Activated B cell treated with CpG ODN at 0.5 μM for 24 hours (primary cell): ENCODE measurements at regions not wholly inside any gene's neighbourhood (a gene's known extent, or its start where the extent isn't known, plus 50 kb on each side); places are given as distances from the start of the nearest gene placed in this dataset.

Experiments
- ATAC-seq: fragments of 200-7000 bp; cut with Tn5 transposase; one replicate; pipeline ENCODE4 v1.10.0; 2021; ENCODE audit warnings: low read depth, mild to moderate bottlenecking, moderate library complexity
- CTCF ChIA-PET: fragments of 350-600 bp; sonication (Branson Sonifier 250); formaldehyde crosslinking; loops from one replicate; lab custom pipeline; 2021; ENCODE audit warnings: antibody characterized with exemption; lab: Charles Lee
- POLR2A ChIA-PET: fragments of 350-600 bp; sonication (Branson Sonifier 250); formaldehyde crosslinking; loops from one replicate; lab custom pipeline; 2021; ENCODE audit warnings: antibody characterized with exemption; lab: Charles Lee
- DNase-seq: peaks from one replicate; pipeline ENCODE4 v3.0.0; 2022
- H3K27ac Mint-ChIP-seq: one replicate; pipeline ENCODE4 v1.8.0; 2020; ENCODE audit warnings: mixed read lengths
- H3K27me3 Mint-ChIP-seq: one replicate; pipeline ENCODE4 v1.8.0; 2021; ENCODE audit warnings: mixed read lengths
- H3K36me3 Mint-ChIP-seq: one replicate; pipeline ENCODE4 v1.8.0; 2021; ENCODE audit warnings: low read depth, mixed read lengths
- H3K4me1 Mint-ChIP-seq: one replicate; pipeline ENCODE4 v1.8.0; 2021; ENCODE audit warnings: mixed read lengths
- H3K4me3 Mint-ChIP-seq: one replicate; pipeline ENCODE4 v1.8.0; 2020; ENCODE audit warnings: mild to moderate bottlenecking, mixed read lengths
- H3K9me3 Mint-ChIP-seq: one replicate; pipeline ENCODE4 v1.8.0; 2020; ENCODE audit warnings: mixed read lengths
- intact Hi-C: fragments of 100-400 bp; cut with micrococcal nuclease; formaldehyde crosslinking; loops from one replicate; pipeline ENCODE4 v1.15.1; 2024
- TF ChIP-seq, protein P1 (sequence below): fragments of 200-600 bp; IDR thresholded peaks from one replicate; pipeline ENCODE4 v1.8.0; 2022; ENCODE audit warnings: antibody characterized with exemption, mild to moderate bottlenecking

DNA sequence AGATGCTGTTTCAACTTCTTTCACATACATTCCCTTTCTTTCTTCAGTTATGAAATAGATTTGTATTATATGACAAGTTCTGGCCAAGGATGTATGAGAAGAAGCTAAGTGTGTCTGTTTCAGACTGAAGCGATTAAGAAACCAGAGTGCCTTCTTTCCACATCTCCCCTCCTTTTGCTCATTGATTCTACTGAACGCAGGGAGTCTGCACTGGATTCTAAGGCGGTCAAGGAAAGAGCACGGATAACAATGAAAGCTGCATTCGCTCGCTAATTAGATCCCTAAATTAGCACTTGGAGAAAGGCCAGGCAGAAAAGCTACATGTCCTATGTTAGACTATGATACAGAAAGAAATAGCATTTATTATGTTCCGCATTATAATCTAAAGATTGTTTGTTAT, 267.7 kb downstream of the HAO1 start:
- POLR2A ChIA-PET = no interaction called here
- intact Hi-C loops = no loop called here
- ATAC-seq = no peak

GRCh38 chr20:7673841-7674240, 266.4 kb downstream of the HAO1 start:
- H3K36me3 Mint-ChIP-seq = no peaks in the 10 kb centered on the region
- CTCF ChIA-PET = no interaction called here
- H3K4me1 Mint-ChIP-seq = no peaks in the 10 kb centered on the region
- intact Hi-C loops = no loop called here
- TF ChIP-seq, protein P1, sequence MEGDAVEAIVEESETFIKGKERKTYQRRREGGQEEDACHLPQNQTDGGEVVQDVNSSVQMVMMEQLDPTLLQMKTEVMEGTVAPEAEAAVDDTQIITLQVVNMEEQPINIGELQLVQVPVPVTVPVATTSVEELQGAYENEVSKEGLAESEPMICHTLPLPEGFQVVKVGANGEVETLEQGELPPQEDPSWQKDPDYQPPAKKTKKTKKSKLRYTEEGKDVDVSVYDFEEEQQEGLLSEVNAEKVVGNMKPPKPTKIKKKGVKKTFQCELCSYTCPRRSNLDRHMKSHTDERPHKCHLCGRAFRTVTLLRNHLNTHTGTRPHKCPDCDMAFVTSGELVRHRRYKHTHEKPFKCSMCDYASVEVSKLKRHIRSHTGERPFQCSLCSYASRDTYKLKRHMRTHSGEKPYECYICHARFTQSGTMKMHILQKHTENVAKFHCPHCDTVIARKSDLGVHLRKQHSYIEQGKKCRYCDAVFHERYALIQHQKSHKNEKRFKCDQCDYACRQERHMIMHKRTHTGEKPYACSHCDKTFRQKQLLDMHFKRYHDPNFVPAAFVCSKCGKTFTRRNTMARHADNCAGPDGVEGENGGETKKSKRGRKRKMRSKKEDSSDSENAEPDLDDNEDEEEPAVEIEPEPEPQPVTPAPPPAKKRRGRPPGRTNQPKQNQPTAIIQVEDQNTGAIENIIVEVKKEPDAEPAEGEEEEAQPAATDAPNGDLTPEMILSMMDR = no peak
- no peak overlapping the region for H3K27ac Mint-ChIP-seq
- no peak for ATAC-seq
- H3K9me3 Mint-ChIP-seq = no peaks in the 10 kb centered on the region
- H3K27me3 Mint-ChIP-seq = no peaks in the 10 kb centered on the region
- no peak for DNase-seq
- POLR2A ChIA-PET = no interaction called here
- no peak overlapping the region for H3K4me3 Mint-ChIP-seq

More for the DNA sequence above, 267.7 kb downstream of the HAO1 start:
- Mint-ChIP-seq H3K27me3 (no peaks in the 10 kb centered on the region), H3K4me3 (no peak overlapping the region), H3K36me3 (no peaks in the 10 kb centered on the region), H3K27ac (no peak overlapping the region), H3K9me3 (no peaks in the 10 kb centered on the region), H3K4me1 (no peaks in the 10 kb centered on the region)
- DNase-seq = no peak
- TF ChIP-seq, protein P1 = no peak
- CTCF ChIA-PET = no interaction called here

DNA sequence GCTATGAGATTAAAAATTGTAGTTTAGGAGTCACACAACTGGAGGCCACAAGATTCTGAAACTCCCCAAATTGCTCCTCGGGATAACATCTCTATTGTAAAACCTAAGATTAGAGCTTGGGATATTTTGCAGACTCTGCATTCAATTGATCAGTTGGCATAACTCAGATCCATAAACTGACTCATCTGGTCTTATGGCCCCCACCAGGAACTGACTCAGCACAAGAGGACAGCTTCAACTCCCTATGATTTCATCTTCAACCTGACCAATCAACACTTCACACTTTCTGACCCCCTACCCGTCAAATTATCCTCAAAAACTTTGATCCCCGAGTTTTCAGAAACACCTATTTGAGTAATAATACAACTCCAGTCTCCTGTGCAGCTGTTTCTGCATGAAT, 257.3 kb downstream of the HAO1 start:
- ChIA-PET CTCF (no interaction called here), POLR2A (no interaction called here)
- H3K36me3 Mint-ChIP-seq = no peaks in the 10 kb centered on the region
- H3K9me3 Mint-ChIP-seq = peaks cover 2% of the 10 kb centered on the region
- DNase-seq (no peak), ATAC-seq (no peak)
- no peak overlapping the region for H3K27ac Mint-ChIP-seq
- TF ChIP-seq, protein P1 = no peak
- H3K27me3 Mint-ChIP-seq = no peaks in the 10 kb centered on the region
- intact Hi-C loops = no loop called here
- H3K4me3 Mint-ChIP-seq = no peak overlapping the region
- no peaks in the 10 kb centered on the region for H3K4me1 Mint-ChIP-seq

DNA sequence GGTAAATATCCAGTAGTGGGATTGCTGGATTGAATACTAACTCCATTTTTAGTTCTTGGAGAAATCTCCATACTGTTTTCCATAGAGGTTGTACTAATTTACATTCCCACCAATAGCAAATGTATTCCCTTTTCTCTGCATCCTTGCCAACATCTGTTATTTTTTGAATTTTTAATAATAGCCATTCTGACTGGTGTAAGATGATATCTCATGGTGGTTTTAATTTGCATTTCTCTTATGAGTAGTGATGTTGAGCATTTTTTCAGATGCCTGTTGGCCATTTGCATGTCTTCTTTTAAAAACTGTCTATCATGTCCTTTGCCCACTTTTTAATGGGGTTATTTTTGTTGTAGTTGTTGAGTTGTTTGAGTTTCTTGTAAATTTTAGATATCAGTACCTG, 253.2 kb downstream of the HAO1 start:
- CTCF ChIA-PET = no interaction called here
- no peak overlapping the region for H3K27ac Mint-ChIP-seq
- no peaks in the 10 kb centered on the region for H3K36me3 Mint-ChIP-seq
- POLR2A ChIA-PET = no interaction called here
- H3K27me3 Mint-ChIP-seq = no peaks in the 10 kb centered on the region
- H3K4me3 Mint-ChIP-seq = no peak overlapping the region
- H3K9me3 Mint-ChIP-seq = peaks cover 6% of the 10 kb centered on the region
- H3K4me1 Mint-ChIP-seq = no peaks in the 10 kb centered on the region
- DNase-seq = no peak
- intact Hi-C loops = no loop called here
- TF ChIP-seq, protein P1 = no peak
- no peak for ATAC-seq

GRCh38 chr20:7689151-7689550, 251.1 kb downstream of the HAO1 start:
- TF ChIP-seq, protein P1 = no peak
- Mint-ChIP-seq H3K27me3 (no peaks in the 10 kb centered on the region), H3K4me1 (no peaks in the 10 kb centered on the region), H3K27ac (no peak overlapping the region), H3K9me3 (peaks cover 6% of the 10 kb centered on the region), H3K36me3 (no peaks in the 10 kb centered on the region), H3K4me3 (no peak overlapping the region)
- intact Hi-C loops = no loop called here
- ATAC-seq = no peak
- no peak for DNase-seq
- POLR2A ChIA-PET = no interaction called here
- CTCF ChIA-PET = no interaction called here
